ENCODE measurements at regions not wholly inside any gene's neighbourhood (a gene's known extent, or its start where the extent isn't known, plus 50 kb on each side); places are given as distances from the start of the nearest gene placed in this dataset.
A peak's percentile ranks its signal among the peaks of the same experiment; 100 is the strongest.

DNA sequence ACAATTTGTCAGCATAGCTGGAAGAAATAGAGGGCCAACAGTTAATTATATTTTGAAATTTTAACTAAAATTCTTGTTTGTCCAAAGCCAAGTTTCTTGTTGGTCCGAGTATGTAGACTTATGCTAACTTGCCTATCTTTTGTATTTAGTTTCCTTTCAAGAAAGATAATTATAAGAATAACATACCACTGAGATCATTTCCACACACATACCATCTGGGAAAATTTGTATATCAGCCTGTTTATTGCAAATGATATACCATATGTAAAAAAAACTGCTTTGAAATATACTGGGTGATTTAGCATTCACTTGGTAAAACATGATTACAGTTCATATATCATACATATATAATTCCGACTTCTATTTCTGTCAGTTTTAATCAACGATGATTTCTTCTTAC is 84.7 kb upstream of the ANKRD50 start:
- in situ Hi-C loops (cut with MboI; ENCODE audit: low sequenced_read_pairs): no loop called here
- H2BK20ac ChIP-seq (ENCODE audit: low read depth, low read length): no peak overlapping the region
- H3K56ac ChIP-seq (ENCODE audit: extremely low read depth, insufficient read depth, low read length): no peak overlapping the region
- DNase-seq (peak; percentile 16), ATAC-seq (ENCODE audit: low read depth) (peak; percentile 54)
- H3K23ac ChIP-seq (ENCODE audit: low read depth, low read length): no peak overlapping the region
- no peak overlapping the region for H3K4me2 ChIP-seq (ENCODE audit: low read depth, low read length)
- H3K14ac ChIP-seq (replicated peaks; ENCODE audit: low read depth, low read length): no peak overlapping the region
- dilution Hi-C loops (cut with HindIII; ENCODE audit: low sequenced_read_pairs, unreplicated experiment): no loop called here
- no peak overlapping the region for H2BK5ac ChIP-seq (ENCODE audit: low read depth, low read length, poor library complexity, severe bottlenecking)
- ChIA-PET CTCF (no interaction called here), POLR2A (ENCODE audit: unreplicated experiment) (no interaction called here)
- BruUV-seq (replicated peaks): no TSS peak
- H3K79me1 ChIP-seq (ENCODE audit: low read depth in 1 of 2, low read length in 2 of 2): no peaks in the 10 kb centered on the region
- no peak overlapping the region for H4K91ac ChIP-seq (ENCODE audit: insufficient read depth, low read depth, low read length)
- H2AK5ac ChIP-seq (ENCODE audit: low read depth, low read length): no peak overlapping the region
- H3K9ac ChIP-seq (ENCODE audit: low read depth, low read length): no peak overlapping the region
- no peak overlapping the region for H2AFZ ChIP-seq (replicated peaks; ENCODE audit: low read length, poor library complexity)
- H3K27ac ChIP-seq (ENCODE audit: insufficient read depth, low read length): no peak overlapping the region
- no peak overlapping the region for H2AK9ac ChIP-seq (replicated peaks; ENCODE audit: low read depth, low read length, poor library complexity)
- H3K9me1 ChIP-seq (ENCODE audit: insufficient read depth, low read length): no peaks in the 10 kb centered on the region
- no peaks in the 10 kb centered on the region for H4K20me1 ChIP-seq (ENCODE audit: insufficient read depth, low read length)
- H3K36me3 ChIP-seq (ENCODE audit: control insufficient read depth, insufficient read depth, low read length): no peaks in the 10 kb centered on the region
- H4K8ac ChIP-seq (ENCODE audit: low read depth in 2 of 2, low read length in 2 of 2): no peak overlapping the region
- H3K9me3 ChIP-seq (ENCODE audit: control insufficient read depth, insufficient read depth, low read length): no peaks in the 10 kb centered on the region
- no peaks in the 10 kb centered on the region for H3K27me3 ChIP-seq (ENCODE audit: control insufficient read depth, insufficient read depth, low read length)
- no peak overlapping the region for H2BK15ac ChIP-seq (ENCODE audit: low read depth, low read length)
- H4K5ac ChIP-seq (ENCODE audit: low read depth, low read length): no peak overlapping the region
- no peaks in the 10 kb centered on the region for H3K4me1 ChIP-seq (ENCODE audit: control insufficient read depth, insufficient read depth, low read length)
- H3K4ac ChIP-seq (ENCODE audit: low read depth, low read length): no peak overlapping the region
- H3K18ac ChIP-seq (ENCODE audit: low read depth, low read length): no peak overlapping the region
- H3K4me3 ChIP-seq (ENCODE audit: insufficient read depth, low read depth, low read length): no peak overlapping the region
- intact Hi-C loops (cut with micrococcal nuclease): no loop called here
- WGBS, 2 experiments (ENCODE audit: extremely low coverage in 2 of 2, insufficient read length in 1 of 2): no CpG with 5 or more reads among the region's 3 CpGs
- H2BK120ac ChIP-seq (ENCODE audit: low read depth, low read length): no peak overlapping the region
- TF ChIP-seq POLR2A (IDR thresholded peaks at IDR 0.05; ENCODE audit: low read depth, low read length) (no peak), BHLHE40 (IDR thresholded peaks at IDR 0.05; ENCODE audit: low read depth, low read length) (no peak), RFX5 (IDR thresholded peaks at IDR 0.05; ENCODE audit: low read depth, low read length) (no peak), NFE2L2 (IDR thresholded peaks at IDR 0.05; ENCODE audit: low read depth, low read length) (no peak), CEBPB (IDR thresholded peaks at IDR 0.05; ENCODE audit: low read depth, low read length) (no peak), SMC3 (IDR thresholded peaks at IDR 0.05; ENCODE audit: low read depth, low read length) (no peak), MAFK (IDR thresholded peaks at IDR 0.05; ENCODE audit: low read depth, low read length) (no peak)
- TF ChIP-seq, protein P1, sequence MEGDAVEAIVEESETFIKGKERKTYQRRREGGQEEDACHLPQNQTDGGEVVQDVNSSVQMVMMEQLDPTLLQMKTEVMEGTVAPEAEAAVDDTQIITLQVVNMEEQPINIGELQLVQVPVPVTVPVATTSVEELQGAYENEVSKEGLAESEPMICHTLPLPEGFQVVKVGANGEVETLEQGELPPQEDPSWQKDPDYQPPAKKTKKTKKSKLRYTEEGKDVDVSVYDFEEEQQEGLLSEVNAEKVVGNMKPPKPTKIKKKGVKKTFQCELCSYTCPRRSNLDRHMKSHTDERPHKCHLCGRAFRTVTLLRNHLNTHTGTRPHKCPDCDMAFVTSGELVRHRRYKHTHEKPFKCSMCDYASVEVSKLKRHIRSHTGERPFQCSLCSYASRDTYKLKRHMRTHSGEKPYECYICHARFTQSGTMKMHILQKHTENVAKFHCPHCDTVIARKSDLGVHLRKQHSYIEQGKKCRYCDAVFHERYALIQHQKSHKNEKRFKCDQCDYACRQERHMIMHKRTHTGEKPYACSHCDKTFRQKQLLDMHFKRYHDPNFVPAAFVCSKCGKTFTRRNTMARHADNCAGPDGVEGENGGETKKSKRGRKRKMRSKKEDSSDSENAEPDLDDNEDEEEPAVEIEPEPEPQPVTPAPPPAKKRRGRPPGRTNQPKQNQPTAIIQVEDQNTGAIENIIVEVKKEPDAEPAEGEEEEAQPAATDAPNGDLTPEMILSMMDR (conservative IDR thresholded peaks at IDR 0.05; ENCODE audit: low read depth, low read length): no peak
- TF ChIP-seq, protein P2, sequence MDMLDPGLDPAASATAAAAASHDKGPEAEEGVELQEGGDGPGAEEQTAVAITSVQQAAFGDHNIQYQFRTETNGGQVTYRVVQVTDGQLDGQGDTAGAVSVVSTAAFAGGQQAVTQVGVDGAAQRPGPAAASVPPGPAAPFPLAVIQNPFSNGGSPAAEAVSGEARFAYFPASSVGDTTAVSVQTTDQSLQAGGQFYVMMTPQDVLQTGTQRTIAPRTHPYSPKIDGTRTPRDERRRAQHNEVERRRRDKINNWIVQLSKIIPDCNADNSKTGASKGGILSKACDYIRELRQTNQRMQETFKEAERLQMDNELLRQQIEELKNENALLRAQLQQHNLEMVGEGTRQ (IDR thresholded peaks at IDR 0.05; ENCODE audit: low read depth, low read length): no peak

All from IMR-90 (cell line).